ENCODE measurements at regions not wholly inside any gene's neighbourhood (a gene's known extent, or its start where the extent isn't known, plus 50 kb on each side); places are given as distances from the start of the nearest gene placed in this dataset.

- no peak overlapping the region for H3K27ac Mint-ChIP-seq (ENCODE audit: unreplicated experiment)
- no peak for TF ChIP-seq CTCF (IDR thresholded peaks at IDR 0.05; ENCODE audit: unreplicated experiment)
- no peaks in the 10 kb centered on the region for H3K9me3 Mint-ChIP-seq (ENCODE audit: low read depth, unreplicated experiment)
- no TSS peak for BruUV-seq (replicated peaks)
- H3K27me3 Mint-ChIP-seq (ENCODE audit: unreplicated experiment): peaks cover 12% of the 10 kb centered on the region
- intact Hi-C loops (cut with micrococcal nuclease; ENCODE audit: unreplicated experiment): no loop called here
- no peaks in the 10 kb centered on the region for H3K4me1 Mint-ChIP-seq (ENCODE audit: low read depth, unreplicated experiment)
- no peak overlapping the region for H3K4me3 Mint-ChIP-seq (ENCODE audit: low read depth, unreplicated experiment)
- CTCF ChIA-PET: interaction anchor here (0.8 kb wide), 1 partner anchor 15 kb away, joined by 3 read pairs; no protein-coding TSS in a partner anchor
- no peaks in the 10 kb centered on the region for H3K36me3 Mint-ChIP-seq (ENCODE audit: insufficient read depth, unreplicated experiment)
- DNase-seq: no peak
Measured at GRCh38 chr18:73831688-73832087, 315.9 kb downstream of the FBXO15 start.

- BruUV-seq (replicated peaks): no TSS peak
- H3K9me3 Mint-ChIP-seq (ENCODE audit: low read depth, unreplicated experiment): no peaks in the 10 kb centered on the region
- intact Hi-C loops (cut with micrococcal nuclease; ENCODE audit: unreplicated experiment): no loop called here
- H3K27ac Mint-ChIP-seq (ENCODE audit: unreplicated experiment): no peak overlapping the region
- peaks cover 13% of the 10 kb centered on the region for H3K27me3 Mint-ChIP-seq (ENCODE audit: unreplicated experiment)
- DNase-seq: no peak
- no peaks in the 10 kb centered on the region for H3K36me3 Mint-ChIP-seq (ENCODE audit: insufficient read depth, unreplicated experiment)
- CTCF ChIA-PET: no interaction called here
- TF ChIP-seq CTCF (IDR thresholded peaks at IDR 0.05; ENCODE audit: unreplicated experiment): no peak
- no peak overlapping the region for H3K4me3 Mint-ChIP-seq (ENCODE audit: low read depth, unreplicated experiment)
- H3K4me1 Mint-ChIP-seq (ENCODE audit: low read depth, unreplicated experiment): no peaks in the 10 kb centered on the region
Measured at GRCh38 chr18:73829146-73829545, 318.5 kb downstream of the FBXO15 start.

GRCh38 chr18:73827801-73828200 lies 319.8 kb downstream of the FBXO15 start:
- intact Hi-C loops (cut with micrococcal nuclease; ENCODE audit: unreplicated experiment): no loop called here
- Mint-ChIP-seq H3K27me3 (ENCODE audit: unreplicated experiment) (peaks cover 13% of the 10 kb centered on the region), H3K27ac (ENCODE audit: unreplicated experiment) (no peak overlapping the region), H3K9me3 (ENCODE audit: low read depth, unreplicated experiment) (no peaks in the 10 kb centered on the region), H3K4me3 (ENCODE audit: low read depth, unreplicated experiment) (no peak overlapping the region), H3K4me1 (ENCODE audit: low read depth, unreplicated experiment) (no peaks in the 10 kb centered on the region), H3K36me3 (ENCODE audit: insufficient read depth, unreplicated experiment) (no peaks in the 10 kb centered on the region)
- TF ChIP-seq CTCF (IDR thresholded peaks at IDR 0.05; ENCODE audit: unreplicated experiment): no peak
- no peak for DNase-seq
- no TSS peak for BruUV-seq (replicated peaks)
- CTCF ChIA-PET: interaction anchor here (0.6 kb wide), 1 partner anchor 41 kb away, joined by 3 read pairs; no protein-coding TSS in a partner anchor

- TF ChIP-seq CTCF (IDR thresholded peaks at IDR 0.05; ENCODE audit: unreplicated experiment): no peak
- Mint-ChIP-seq H3K27ac (ENCODE audit: unreplicated experiment) (no peak overlapping the region), H3K36me3 (ENCODE audit: insufficient read depth, unreplicated experiment) (no peaks in the 10 kb centered on the region), H3K9me3 (ENCODE audit: low read depth, unreplicated experiment) (peaks cover 3% of the 10 kb centered on the region), H3K4me3 (ENCODE audit: low read depth, unreplicated experiment) (no peak overlapping the region), H3K27me3 (ENCODE audit: unreplicated experiment) (peaks cover 13% of the 10 kb centered on the region), H3K4me1 (ENCODE audit: low read depth, unreplicated experiment) (no peaks in the 10 kb centered on the region)
- DNase-seq: no peak
- BruUV-seq (replicated peaks): no TSS peak
- intact Hi-C loops (cut with micrococcal nuclease; ENCODE audit: unreplicated experiment): no loop called here
- CTCF ChIA-PET: no interaction called here
Measured at GRCh38 chr18:73826098-73826497, 321.5 kb downstream of the FBXO15 start.

Measured in Calu3 (cell line).